ENCODE measurements at regions not wholly inside any gene's neighbourhood (a gene's known extent, or its start where the extent isn't known, plus 50 kb on each side); places are given as distances from the start of the nearest gene placed in this dataset.

- DNase-seq (ENCODE audit: low read depth), result no peak
These were observed 99.5 kb downstream of the LYPLAL1 start for GRCh38 chr1:219273088-219273686.

DNA sequence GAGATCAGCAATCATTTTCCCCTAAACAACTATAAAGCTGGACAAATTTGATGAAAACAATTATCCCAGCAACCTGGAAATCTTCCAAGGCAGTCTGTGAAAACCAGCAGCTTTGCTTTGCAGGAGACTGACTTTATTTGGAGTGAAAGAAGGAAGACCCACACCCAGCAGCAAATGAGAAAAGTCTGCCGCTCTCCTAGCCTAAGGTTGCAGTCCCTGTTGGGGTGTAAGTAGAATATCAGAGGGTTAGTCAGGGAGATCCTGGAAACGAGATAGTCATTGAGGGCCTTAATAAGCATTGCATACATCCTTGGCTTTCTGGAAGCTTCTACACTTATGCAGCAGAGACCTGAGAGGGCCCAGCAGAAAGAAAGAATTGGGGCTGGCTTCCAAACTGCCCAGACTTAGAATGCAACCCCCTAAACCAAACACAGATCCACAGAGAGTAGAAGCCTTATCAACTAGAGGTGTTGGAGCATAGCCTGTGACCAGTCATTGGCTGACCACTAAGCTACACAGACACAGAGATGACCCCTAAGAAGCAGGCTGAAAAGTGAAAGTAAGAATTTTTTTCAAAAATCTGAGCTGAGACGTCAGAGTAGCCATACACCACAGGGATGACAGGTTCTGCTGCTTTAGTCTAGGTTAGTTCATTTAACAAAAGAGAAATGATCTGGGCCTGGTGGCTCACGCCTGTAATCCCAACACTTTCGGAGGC is 98.3 kb downstream of the LYPLAL1 start:
- DNase-seq (ENCODE audit: low read depth), result no peak

DNA sequence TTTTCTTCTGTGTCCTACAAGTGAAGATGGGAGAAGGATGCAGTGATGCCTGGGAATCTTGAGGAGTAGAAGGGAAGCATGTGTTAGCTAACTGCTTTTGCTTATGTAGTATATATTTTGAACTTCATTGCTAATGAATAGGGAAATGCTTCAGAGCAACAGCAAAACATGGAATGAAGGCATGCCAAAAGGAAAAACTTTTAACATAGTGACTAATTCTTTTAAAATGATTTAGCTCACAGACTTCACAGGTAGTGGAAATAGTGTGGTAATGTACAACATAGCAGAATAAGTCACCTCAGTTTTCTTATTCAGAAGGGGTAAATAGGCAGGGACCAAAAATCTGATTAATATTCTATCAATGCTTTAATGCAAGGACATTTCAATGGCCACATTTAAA is 95.5 kb downstream of the LYPLAL1 start:
- DNase-seq (ENCODE audit: low read depth), result no peak

DNA sequence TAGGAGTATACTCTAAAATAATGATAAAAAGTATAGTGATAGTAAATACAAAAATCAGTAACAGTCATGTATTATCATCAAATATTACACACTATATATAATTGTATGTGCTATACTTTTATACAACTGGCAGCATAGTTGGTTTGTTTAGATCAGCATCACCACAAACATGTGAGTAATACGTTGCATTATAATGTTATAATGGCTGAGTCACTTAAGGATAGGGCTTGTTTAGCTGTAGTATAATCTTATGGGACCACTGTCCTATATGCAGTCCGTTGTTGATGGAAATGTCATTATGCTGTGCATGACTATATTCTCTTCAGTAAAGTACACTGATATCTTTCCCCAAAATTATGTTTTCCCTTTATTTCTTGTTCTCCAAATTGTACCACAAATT is 92.8 kb downstream of the LYPLAL1 start:
- DNase-seq (ENCODE audit: low read depth), result no peak

- DNase-seq (ENCODE audit: low read depth), result no peak
These were observed 91.4 kb downstream of the LYPLAL1 start for GRCh38 chr1:219265026-219265515.

- no peak for DNase-seq (ENCODE audit: low read depth)
These were observed 90.9 kb downstream of the LYPLAL1 start for GRCh38 chr1:219264561-219264960.

All from activated T-cell treated with anti-CD3 and anti-CD28 coated beads for 1 hour (primary cell).